PC-3 (cell line): ENCODE measurements at regions not wholly inside any gene's neighbourhood (a gene's known extent, or its start where the extent isn't known, plus 50 kb on each side); places are given as distances from the start of the nearest gene placed in this dataset.
"Not testable (repeated sequence)": the region's sequence is repeated elsewhere in the genome, so short reads cannot be mapped to it uniquely, and the experiment has no call there.

ENCODE experiments used
- ATAC-seq: fragments of 200-7000 bp; cut with Tn5 transposase; 2 replicates; pipeline ENCODE4 v1.9.1; 2020; ENCODE audit warnings: mild to moderate bottlenecking, moderate library complexity
- BruUV-seq: library from RNA; stranded (reverse); fragments of 400-500 nt; replicated peaks from 2 replicates; lab custom pipeline; 2021; lab: Mats Ljungman, UMichigan
- CTCF ChIA-PET: fragments of 300-600 bp; sonication (Branson Sonifier 250); formaldehyde crosslinking; loops from one replicate; lab custom pipeline; 2022; ENCODE audit warnings: antibody characterized with exemption; lab: Charles Lee
- POLR2A ChIA-PET: fragments of 300-600 bp; sonication (Branson Sonifier 250); formaldehyde crosslinking; loops from one replicate; lab custom pipeline; 2022; ENCODE audit warnings: antibody characterized with exemption; ENCODE audit not compliant: unreplicated experiment; lab: Charles Lee
- DNase-seq: peaks from one replicate; pipeline ENCODE4 v3.0.0-alpha.2; 2015
- H2AFZ ChIP-seq: fragments of 300-600 bp; sonication (generic); 2 replicates; pipeline ENCODE4 v1.6.0; 2016; ENCODE audit warnings: antibody characterized with exemption, low read length
- H3F3A ChIP-seq: fragments of 300-600 bp; sonication (generic); one replicate; pipeline ENCODE4 v1.6.0; 2017; ENCODE audit warnings: antibody characterized with exemption, low read length, control low read depth, mild to moderate bottlenecking; ENCODE audit not compliant: unreplicated experiment
- H3K27ac ChIP-seq: fragments of 300-600 bp; sonication (generic); 2 replicates; pipeline ENCODE4 v1.5.1; 2016; ENCODE audit warnings: mild to moderate bottlenecking, low read length
- H3K27me3 ChIP-seq: fragments of 300-600 bp; sonication (generic); 2 replicates; pipeline ENCODE4 v1.6.1; 2016; ENCODE audit warnings: low read length, mixed read lengths
- H3K36me3 ChIP-seq: fragments of 300-600 bp; sonication (generic); 2 replicates; pipeline ENCODE4 v1.6.1; 2016; ENCODE audit warnings: low read depth, mixed run types, low read length, mixed read lengths
- H3K4me1 ChIP-seq: fragments of 300-600 bp; sonication (generic); 2 replicates; pipeline ENCODE4 v1.5.1; 2016; ENCODE audit warnings: low read length; ENCODE audit not compliant: insufficient read depth
- H3K4me2 ChIP-seq: fragments of 300-600 bp; sonication (generic); 2 replicates; pipeline ENCODE4 v1.6.0; 2016; ENCODE audit warnings: low read length
- H3K4me3 ChIP-seq: fragments of 300-600 bp; sonication (generic); 2 replicates; pipeline ENCODE4 v1.5.1; 2016; ENCODE audit warnings: mild to moderate bottlenecking, low read length, mixed read lengths
- H3K79me2 ChIP-seq: fragments of 300-600 bp; sonication (generic); 2 replicates; pipeline ENCODE4 v1.6.1; 2017; ENCODE audit warnings: low read length, mixed read lengths
- H3K9ac ChIP-seq: fragments of 300-600 bp; sonication (generic); 2 replicates; pipeline ENCODE4 v1.6.0; 2016; ENCODE audit warnings: mild to moderate bottlenecking, low read length
- H3K9me2 ChIP-seq: fragments of 300-600 bp; sonication (generic); replicated peaks from 2 replicates; pipeline ENCODE4 v1.6.1; 2016; ENCODE audit warnings: mixed run types, low read length, mixed read lengths
- H3K9me3 ChIP-seq: fragments of 300-600 bp; sonication (generic); 2 replicates; pipeline ENCODE4 v1.6.1; 2016; ENCODE audit warnings: low read length, mixed read lengths
- H4K20me1 ChIP-seq: fragments of 300-600 bp; sonication (generic); 2 replicates; pipeline ENCODE4 v1.6.1; 2016; ENCODE audit warnings: low read length, mixed read lengths
- CTCF ChIP-seq: fragments of 300-600 bp; sonication (generic); conservative IDR thresholded peaks from 2 replicates; pipeline ENCODE4 v1.5.1; 2017; ENCODE audit warnings: antibody characterized with exemption, low read depth, mild to moderate bottlenecking, low read length
- EZH2 ChIP-seq: fragments of 300-600 bp; sonication (generic); IDR thresholded peaks from one replicate; pipeline ENCODE4 v1.6.1; 2017; ENCODE audit warnings: antibody characterized with exemption, mild to moderate bottlenecking, low read length; ENCODE audit not compliant: unreplicated experiment
- EZH2phosphoT487 ChIP-seq: fragments of 300-600 bp; sonication (generic); IDR thresholded peaks from 2 replicates; pipeline ENCODE4 v1.6.1; 2018; ENCODE audit warnings: mild to moderate bottlenecking, antibody characterized with exemption, low read length, borderline replicate concordance
- intact Hi-C: fragments of 100-400 bp; cut with micrococcal nuclease; formaldehyde crosslinking; loops from 2 replicates; pipeline ENCODE4 v1.9.0; 2023

GRCh38 chr4:159937595-159937994 lies 834.7 kb downstream of the RAPGEF2 start:
- H4K20me1 ChIP-seq, result no peaks in the 10 kb centered on the region
- no peak for TF ChIP-seq CTCF
- TF ChIP-seq EZH2, result no peak
- TF ChIP-seq EZH2phosphoT487, result no peak
- no peaks in the 10 kb centered on the region for H3K79me2 ChIP-seq
- no peaks in the 10 kb centered on the region for H3K27me3 ChIP-seq
- no peak overlapping the region for H3K4me3 ChIP-seq
- H3K4me1 ChIP-seq, result no peaks in the 10 kb centered on the region
- no peak for DNase-seq
- no peak overlapping the region for H3K9ac ChIP-seq
- CTCF ChIA-PET, result no interaction called here
- H3F3A ChIP-seq, result no peaks in the 10 kb centered on the region
- H3K9me3 ChIP-seq, result no peaks in the 10 kb centered on the region
- no TSS peak for BruUV-seq
- POLR2A ChIA-PET, result no interaction called here
- no peak overlapping the region for H2AFZ ChIP-seq
- no peak for ATAC-seq
- H3K36me3 ChIP-seq, result no peaks in the 10 kb centered on the region
- no peak overlapping the region for H3K27ac ChIP-seq
- intact Hi-C loops, result no loop called here
- H3K9me2 ChIP-seq, result no peaks in the 10 kb centered on the region
- H3K4me2 ChIP-seq, result no peak overlapping the region

GRCh38 chr4:159939681-159940080 lies 836.8 kb downstream of the RAPGEF2 start:
- H3K4me3 ChIP-seq, H3K27me3 ChIP-seq, H3K4me2 ChIP-seq, H3K36me3 ChIP-seq, H3K9ac ChIP-seq, H3K4me1 ChIP-seq, DNase-seq, CTCF ChIA-PET, H3K79me2 ChIP-seq, H4K20me1 ChIP-seq, BruUV-seq, H3K9me2 ChIP-seq, POLR2A ChIA-PET, ATAC-seq, H3F3A ChIP-seq, H3K9me3 ChIP-seq, H2AFZ ChIP-seq, H3K27ac ChIP-seq: not testable (repeated sequence)
- intact Hi-C loops, result loop anchor here (10.0 kb wide), 1 partner anchor 235 kb away; no protein-coding TSS in a partner anchor

- no peak overlapping the region for H3K4me2 ChIP-seq
- no peaks in the 10 kb centered on the region for H3F3A ChIP-seq
- H3K9me2 ChIP-seq, result no peaks in the 10 kb centered on the region
- no peaks in the 10 kb centered on the region for H3K4me1 ChIP-seq
- H3K9me3 ChIP-seq, result no peaks in the 10 kb centered on the region
- H2AFZ ChIP-seq, result no peak overlapping the region
- no peaks in the 10 kb centered on the region for H3K79me2 ChIP-seq
- ChIA-PET CTCF (no interaction called here), POLR2A (no interaction called here)
- TF ChIP-seq EZH2, result no peak
- no peak for TF ChIP-seq CTCF
- no peak for TF ChIP-seq EZH2phosphoT487
- H3K9ac ChIP-seq, result no peak overlapping the region
- ATAC-seq (peak; percentile 71), DNase-seq (no peak)
- H3K27me3 ChIP-seq, result no peaks in the 10 kb centered on the region
- no peaks in the 10 kb centered on the region for H3K36me3 ChIP-seq
- no peak overlapping the region for H3K27ac ChIP-seq
- no TSS peak for BruUV-seq
- H3K4me3 ChIP-seq, result no peak overlapping the region
- H4K20me1 ChIP-seq, result no peaks in the 10 kb centered on the region
- intact Hi-C loops, result loop anchor here (10.0 kb wide), 1 partner anchor 234 kb away; no protein-coding TSS in a partner anchor
These were observed 838.2 kb downstream of the RAPGEF2 start for GRCh38 chr4:159941076-159941475.
